Breast epithelium (tissue), 3 donors: ENCODE measurements at regions not wholly inside any gene's neighbourhood (a gene's known extent, or its start where the extent isn't known, plus 50 kb on each side); places are given as distances from the start of the nearest gene placed in this dataset.

Experiments used
- POLR2A ChIP-seq: fragments of 450-650 bp; IDR thresholded peaks from one replicate; pipeline ENCODE4 v1.6.1; 2016; ENCODE audit warnings: antibody characterized with exemption, mild to moderate bottlenecking, moderate library complexity
- POLR2AphosphoS5 ChIP-seq, 3 donors: sonication (generic); formaldehyde crosslinking; IDR thresholded peaks; one replicate each; pipeline ENCODE4 v1.6.1; 2017; ENCODE audit warnings: antibody characterized with exemption in 3 of 3
- TF ChIP-seq, protein P1 (sequence below), 3 donors: fragments of 450-650 bp; IDR thresholded peaks; one replicate each; pipeline ENCODE4 v1.5.1; 2016 to 2017; ENCODE audit warnings: antibody characterized with exemption in 3 of 3, mild to moderate bottlenecking in 3 of 3, moderate library complexity in 3 of 3

DNA sequence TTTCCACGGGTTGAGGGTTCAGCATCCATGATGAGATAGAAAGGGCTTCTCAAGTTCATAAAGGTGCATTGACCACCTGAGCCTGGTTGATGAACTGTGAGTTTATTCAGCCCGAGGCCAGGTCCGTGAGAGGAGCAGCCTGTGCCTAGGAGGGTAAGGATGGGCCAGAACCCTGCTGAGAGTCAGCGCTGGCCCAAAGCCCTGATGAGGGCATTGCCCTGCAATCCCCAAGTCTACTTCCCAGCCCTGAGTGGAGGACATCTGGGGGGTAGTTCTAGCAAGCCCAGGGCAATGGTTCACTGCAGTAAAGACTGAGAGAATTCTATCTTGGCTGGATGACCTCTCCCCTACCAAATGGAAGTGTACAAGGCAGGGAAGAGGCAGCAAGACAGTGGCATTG, 123.3 kb upstream of the NXT1 start:
- TF ChIP-seq, protein P1, sequence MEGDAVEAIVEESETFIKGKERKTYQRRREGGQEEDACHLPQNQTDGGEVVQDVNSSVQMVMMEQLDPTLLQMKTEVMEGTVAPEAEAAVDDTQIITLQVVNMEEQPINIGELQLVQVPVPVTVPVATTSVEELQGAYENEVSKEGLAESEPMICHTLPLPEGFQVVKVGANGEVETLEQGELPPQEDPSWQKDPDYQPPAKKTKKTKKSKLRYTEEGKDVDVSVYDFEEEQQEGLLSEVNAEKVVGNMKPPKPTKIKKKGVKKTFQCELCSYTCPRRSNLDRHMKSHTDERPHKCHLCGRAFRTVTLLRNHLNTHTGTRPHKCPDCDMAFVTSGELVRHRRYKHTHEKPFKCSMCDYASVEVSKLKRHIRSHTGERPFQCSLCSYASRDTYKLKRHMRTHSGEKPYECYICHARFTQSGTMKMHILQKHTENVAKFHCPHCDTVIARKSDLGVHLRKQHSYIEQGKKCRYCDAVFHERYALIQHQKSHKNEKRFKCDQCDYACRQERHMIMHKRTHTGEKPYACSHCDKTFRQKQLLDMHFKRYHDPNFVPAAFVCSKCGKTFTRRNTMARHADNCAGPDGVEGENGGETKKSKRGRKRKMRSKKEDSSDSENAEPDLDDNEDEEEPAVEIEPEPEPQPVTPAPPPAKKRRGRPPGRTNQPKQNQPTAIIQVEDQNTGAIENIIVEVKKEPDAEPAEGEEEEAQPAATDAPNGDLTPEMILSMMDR (IDR thresholded peaks at IDR 0.05): no peak
- TF ChIP-seq POLR2AphosphoS5 (IDR thresholded peaks at IDR 0.05): no peak
- TF ChIP-seq POLR2A: no peak
